Vagina (tissue), 2 donors: ENCODE measurements at regions not wholly inside any gene's neighbourhood (a gene's known extent, or its start where the extent isn't known, plus 50 kb on each side); places are given as distances from the start of the nearest gene placed in this dataset.
"Not testable (repeated sequence)": the region's sequence is repeated elsewhere in the genome, so short reads cannot be mapped to it uniquely, and the experiment has no call there.

ENCODE experiments used
- DNase-seq, 2 donors: peaks; one replicate each; pipeline ENCODE4 v3.0.0-alpha.2; 2017; ENCODE audit errors: extremely low spot score in 2 of 2
- H3K27ac ChIP-seq: fragments of 200-600 bp; sonication (generic); one replicate; pipeline ENCODE4 v1.5.1; 2019
- H3K27me3 ChIP-seq: fragments of 200-600 bp; sonication (generic); one replicate; pipeline ENCODE4 v1.5.1; 2019
- H3K36me3 ChIP-seq, 2 donors: fragments of 200-600 bp; sonication (generic); one replicate each; pipeline ENCODE4 v1.5.1; 2017 to 2019
- H3K4me1 ChIP-seq: fragments of 200-600 bp; sonication (generic); one replicate; pipeline ENCODE4 v1.5.1; 2019
- H3K4me3 ChIP-seq, 2 donors: fragments of 200-600 bp; sonication (generic); 1 replicate in 1 of 2; 2 replicates in 1 of 2; pipeline ENCODE4 v1.5.1; 2016 to 2019
- H3K9me3 ChIP-seq: fragments of 200-600 bp; sonication (generic); one replicate; pipeline ENCODE4 v1.5.1; 2019
- POLR2A ChIP-seq, 2 donors: fragments of 450-650 bp; IDR thresholded peaks; one replicate each; pipeline ENCODE4 v1.6.1; 2017; ENCODE audit warnings: antibody characterized with exemption in 2 of 2, mild to moderate bottlenecking in 2 of 2, moderate library complexity in 2 of 2
- POLR2AphosphoS5 ChIP-seq, 2 donors: sonication (generic); formaldehyde crosslinking; IDR thresholded peaks; one replicate each; pipeline ENCODE4 v1.9.0; 2017; ENCODE audit warnings: antibody characterized with exemption in 2 of 2, mild to moderate bottlenecking in 2 of 2, low read depth in 1 of 2; ENCODE audit not compliant: insufficient read depth in 1 of 2
- intact Hi-C: fragments of 100-400 bp; cut with DNase I; formaldehyde crosslinking; loops from one replicate; pipeline ENCODE4 v1.15.1; 2023
- TF ChIP-seq, protein P1 (sequence below), 3 experiments: fragments of 450-650 bp in 2 of 3; fragments of 200-600 bp in 1 of 3; sonication (generic) in 1 of 3; IDR thresholded peaks; one replicate each; pipeline ENCODE4 v1.5.1; 2017 to 2019; ENCODE audit warnings: antibody characterized with exemption in 3 of 3, mild to moderate bottlenecking in 2 of 3, moderate library complexity in 2 of 3

DNA sequence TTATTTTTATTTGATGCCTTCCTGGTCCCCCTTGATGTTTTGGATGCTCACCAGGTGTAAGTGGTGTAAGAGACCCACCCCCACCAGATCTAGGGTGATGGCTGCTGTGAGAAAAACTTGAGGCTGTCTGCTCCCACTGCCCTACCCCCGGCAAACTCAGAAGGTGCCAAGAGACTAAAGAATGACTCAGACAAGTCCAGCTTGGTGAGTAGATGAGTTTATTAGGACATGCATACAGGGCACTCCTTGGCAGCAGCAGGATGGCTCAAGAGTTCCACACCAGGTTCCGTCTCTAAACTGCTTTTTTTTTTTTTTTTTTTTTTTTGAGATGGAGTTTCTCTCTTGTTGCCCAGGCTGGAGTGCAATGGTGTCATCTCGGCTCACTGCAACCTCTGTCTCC is 84.0 kb upstream of the HPF1 start:
- Histone ChIP-seq H3K9me3 (no peaks in the 10 kb centered on the region), H3K27me3 (no peaks in the 10 kb centered on the region), H3K27ac (no peak overlapping the region), H3K4me3 (no peak overlapping the region), H3K36me3 (no peaks in the 10 kb centered on the region), H3K4me1 (no peaks in the 10 kb centered on the region)
- DNase-seq: no peak
- intact Hi-C loops: no loop called here
- TF ChIP-seq POLR2A (IDR thresholded peaks at IDR 0.05) (no peak), POLR2AphosphoS5 (IDR thresholded peaks at IDR 0.05; ENCODE audit: insufficient read depth in 1 of 2, low read depth in 1 of 2) (no peak)
- TF ChIP-seq, protein P1, sequence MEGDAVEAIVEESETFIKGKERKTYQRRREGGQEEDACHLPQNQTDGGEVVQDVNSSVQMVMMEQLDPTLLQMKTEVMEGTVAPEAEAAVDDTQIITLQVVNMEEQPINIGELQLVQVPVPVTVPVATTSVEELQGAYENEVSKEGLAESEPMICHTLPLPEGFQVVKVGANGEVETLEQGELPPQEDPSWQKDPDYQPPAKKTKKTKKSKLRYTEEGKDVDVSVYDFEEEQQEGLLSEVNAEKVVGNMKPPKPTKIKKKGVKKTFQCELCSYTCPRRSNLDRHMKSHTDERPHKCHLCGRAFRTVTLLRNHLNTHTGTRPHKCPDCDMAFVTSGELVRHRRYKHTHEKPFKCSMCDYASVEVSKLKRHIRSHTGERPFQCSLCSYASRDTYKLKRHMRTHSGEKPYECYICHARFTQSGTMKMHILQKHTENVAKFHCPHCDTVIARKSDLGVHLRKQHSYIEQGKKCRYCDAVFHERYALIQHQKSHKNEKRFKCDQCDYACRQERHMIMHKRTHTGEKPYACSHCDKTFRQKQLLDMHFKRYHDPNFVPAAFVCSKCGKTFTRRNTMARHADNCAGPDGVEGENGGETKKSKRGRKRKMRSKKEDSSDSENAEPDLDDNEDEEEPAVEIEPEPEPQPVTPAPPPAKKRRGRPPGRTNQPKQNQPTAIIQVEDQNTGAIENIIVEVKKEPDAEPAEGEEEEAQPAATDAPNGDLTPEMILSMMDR (IDR thresholded peaks at IDR 0.05): no peak

DNA sequence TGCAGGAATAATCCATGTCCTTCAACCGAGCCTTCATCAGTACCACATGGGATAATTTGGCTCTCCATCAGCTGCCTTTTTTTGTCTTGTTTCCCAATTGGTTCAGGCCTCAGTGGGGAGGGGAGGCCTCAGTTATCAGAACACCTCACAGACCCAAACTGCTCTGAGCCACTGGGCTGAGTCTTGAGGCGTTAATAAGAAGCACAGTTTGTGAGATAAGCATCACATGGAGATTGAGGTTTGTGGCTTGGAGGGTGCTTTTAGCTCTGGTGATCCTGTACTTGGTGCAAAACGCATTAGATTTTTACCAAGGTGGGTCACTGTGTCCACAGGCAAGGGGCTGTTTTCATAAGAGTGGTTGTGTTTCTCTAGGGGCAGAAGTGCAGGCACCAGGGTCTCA is 82.8 kb upstream of the HPF1 start:
- H3K4me3 ChIP-seq: no peak overlapping the region
- no peaks in the 10 kb centered on the region for H3K9me3 ChIP-seq
- no peak overlapping the region for H3K27ac ChIP-seq
- no peak for DNase-seq
- no peaks in the 10 kb centered on the region for H3K27me3 ChIP-seq
- H3K4me1 ChIP-seq: no peaks in the 10 kb centered on the region
- intact Hi-C loops: no loop called here
- TF ChIP-seq, protein P1 (IDR thresholded peaks at IDR 0.05): no peak
- TF ChIP-seq POLR2A (IDR thresholded peaks at IDR 0.05): no peak
- no peak for TF ChIP-seq POLR2AphosphoS5 (IDR thresholded peaks at IDR 0.05; ENCODE audit: insufficient read depth in 1 of 2, low read depth in 1 of 2)
- no peaks in the 10 kb centered on the region for H3K36me3 ChIP-seq

DNA sequence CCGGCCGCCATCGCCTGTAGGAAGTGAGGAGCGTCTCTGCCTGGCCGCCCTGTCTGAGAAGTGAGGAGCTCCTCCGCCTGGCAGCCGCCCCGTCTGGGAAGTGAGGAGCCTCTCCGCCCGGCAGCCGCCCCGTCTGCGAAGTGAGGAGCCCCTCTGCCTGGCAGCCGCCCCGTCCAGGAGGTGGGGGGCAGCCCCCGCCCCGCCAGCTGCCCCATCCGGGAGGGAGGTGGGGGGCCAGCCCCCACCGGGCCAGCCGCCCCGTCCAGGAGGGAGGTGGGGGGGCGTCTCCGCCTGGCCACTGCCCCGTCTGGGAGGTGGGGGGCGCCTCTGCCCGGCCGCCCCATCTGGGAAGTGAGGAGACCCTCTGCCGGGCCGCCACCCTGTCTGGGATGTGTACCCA is 70.6 kb upstream of the HPF1 start:
- H3K9me3 ChIP-seq, H3K4me3 ChIP-seq, H3K36me3 ChIP-seq, H3K4me1 ChIP-seq, H3K27ac ChIP-seq, intact Hi-C loops, H3K27me3 ChIP-seq, DNase-seq: not testable (repeated sequence)

DNA sequence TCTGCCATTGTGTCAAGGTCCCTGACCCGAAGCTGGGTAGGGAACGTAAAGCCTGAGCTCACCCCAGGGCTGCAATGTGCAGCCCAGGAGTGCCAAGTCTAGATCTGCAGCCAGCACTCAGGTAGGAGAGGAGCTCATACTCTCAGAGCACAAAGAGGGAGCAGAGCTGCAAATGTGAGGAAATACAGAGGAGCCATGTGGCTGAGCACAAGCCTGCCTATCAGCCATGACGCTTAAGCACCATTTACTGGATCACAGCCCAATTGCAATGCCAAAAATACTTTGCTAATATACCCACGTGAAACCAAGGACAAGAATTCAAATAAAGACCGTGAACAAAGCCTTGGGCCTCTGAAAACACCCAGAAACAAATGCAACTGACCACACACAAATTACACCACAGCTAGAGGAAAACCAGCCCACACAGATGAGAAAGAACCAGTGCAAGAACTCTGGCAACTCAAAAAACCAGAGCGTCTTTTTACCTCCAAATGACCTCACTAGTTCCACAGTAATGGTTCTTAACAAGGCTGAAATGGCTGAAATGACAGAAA is 69.0 kb upstream of the HPF1 start:
- Histone ChIP-seq H3K27me3 (no peaks in the 10 kb centered on the region), H3K27ac (no peak overlapping the region), H3K36me3 (no peaks in the 10 kb centered on the region), H3K4me1 (no peaks in the 10 kb centered on the region), H3K9me3 (no peaks in the 10 kb centered on the region), H3K4me3 (no peak overlapping the region)
- no peak for DNase-seq
- TF ChIP-seq, protein P1 (IDR thresholded peaks at IDR 0.05): no peak
- TF ChIP-seq POLR2A (IDR thresholded peaks at IDR 0.05) (no peak), POLR2AphosphoS5 (IDR thresholded peaks at IDR 0.05; ENCODE audit: insufficient read depth in 1 of 2, low read depth in 1 of 2) (no peak)
- intact Hi-C loops: no loop called here

DNA sequence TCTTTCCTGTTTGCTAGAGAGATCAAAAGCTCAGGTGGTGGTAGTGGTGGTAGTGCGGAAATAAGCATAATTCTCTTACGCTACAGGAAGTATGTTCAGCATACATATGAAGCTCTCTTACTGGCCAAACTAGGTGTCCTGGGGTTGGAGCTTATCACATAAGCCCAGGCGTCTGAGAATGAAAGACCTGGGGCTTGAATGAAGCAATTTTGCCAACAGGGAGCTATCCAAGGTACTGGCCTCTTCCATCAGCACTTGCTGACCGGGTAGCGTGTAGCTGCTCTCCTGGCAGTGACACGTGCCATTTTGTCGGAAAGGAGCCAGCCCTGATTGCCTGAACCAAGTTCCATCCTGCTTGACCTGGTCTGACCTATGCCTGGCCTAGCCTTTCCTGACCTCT is 65.9 kb upstream of the HPF1 start:
- no peak overlapping the region for H3K27ac ChIP-seq
- no peak overlapping the region for H3K4me3 ChIP-seq
- intact Hi-C loops: no loop called here
- no peaks in the 10 kb centered on the region for H3K27me3 ChIP-seq
- DNase-seq: no peak
- H3K36me3 ChIP-seq: no peaks in the 10 kb centered on the region
- TF ChIP-seq, protein P1 (IDR thresholded peaks at IDR 0.05): no peak
- no peak for TF ChIP-seq POLR2AphosphoS5 (IDR thresholded peaks at IDR 0.05; ENCODE audit: insufficient read depth in 1 of 2, low read depth in 1 of 2)
- no peak for TF ChIP-seq POLR2A (IDR thresholded peaks at IDR 0.05)
- H3K4me1 ChIP-seq: no peaks in the 10 kb centered on the region
- H3K9me3 ChIP-seq: no peaks in the 10 kb centered on the region

DNA sequence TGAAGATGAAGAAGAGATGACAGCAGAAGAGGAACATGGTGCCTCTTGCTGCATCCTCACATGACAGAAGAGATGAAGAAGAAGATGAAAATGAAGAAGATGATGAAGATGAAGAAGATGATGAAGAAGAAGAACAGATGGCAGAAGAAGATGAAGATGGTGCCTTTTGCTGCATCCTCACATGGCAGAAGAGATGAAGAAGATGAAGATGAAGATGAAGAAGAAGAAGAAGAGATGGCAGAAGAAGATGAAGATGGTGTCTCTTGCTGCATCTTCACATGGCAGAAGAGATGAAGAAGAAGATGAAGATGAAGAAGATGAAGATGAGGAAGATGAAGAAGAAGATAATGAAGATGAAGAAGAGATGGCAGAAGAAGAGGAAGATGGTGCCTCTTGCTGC is 63.7 kb upstream of the HPF1 start:
- Histone ChIP-seq H3K27ac (no peak overlapping the region), H3K9me3 (no peaks in the 10 kb centered on the region), H3K27me3 (no peaks in the 10 kb centered on the region), H3K4me3 (no peak overlapping the region), H3K4me1 (no peaks in the 10 kb centered on the region), H3K36me3 (no peaks in the 10 kb centered on the region)
- TF ChIP-seq, protein P1 (IDR thresholded peaks at IDR 0.05): no peak
- no peak for TF ChIP-seq POLR2A (IDR thresholded peaks at IDR 0.05)
- intact Hi-C loops: no loop called here
- no peak for DNase-seq
